Mucosa of descending colon (tissue), 3 donors: ENCODE measurements at regions not wholly inside any gene's neighbourhood (a gene's known extent, or its start where the extent isn't known, plus 50 kb on each side); places are given as distances from the start of the nearest gene placed in this dataset.

Source experiments
- ATAC-seq: fragments of 200-7000 bp; cut with Tn5 transposase; one replicate; pipeline ENCODE4 v1.9.1; 2020; ENCODE audit warnings: mild to moderate bottlenecking, moderate library complexity
- DNase-seq, 3 donors: peaks; one replicate each; pipeline ENCODE4 v3.0.0-alpha.2; 2020
- H3K36me3 ChIP-seq: fragments of 200-600 bp; one replicate; pipeline ENCODE4 v1.8.0; 2021; ENCODE audit warnings: low read depth, mild to moderate bottlenecking
- H3K4me1 ChIP-seq: fragments of 200-600 bp; one replicate; pipeline ENCODE4 v1.8.0; 2021; ENCODE audit warnings: low read depth, mild to moderate bottlenecking
- H3K4me3 ChIP-seq: fragments of 200-600 bp; one replicate; pipeline ENCODE4 v1.8.0; 2021; ENCODE audit warnings: mild to moderate bottlenecking
- H3K9me3 ChIP-seq: fragments of 200-600 bp; one replicate; pipeline ENCODE4 v1.8.0; 2021; ENCODE audit warnings: mild to moderate bottlenecking
- intact Hi-C, 2 donors: fragments of 100-400 bp; cut with DNase I in 1 of 2; cut with micrococcal nuclease in 1 of 2; formaldehyde crosslinking; loops; one replicate each; pipeline versions ENCODE4 v1.11.0 to v1.11.1; 2022; cut with DNase I, micrococcal nuclease
- TF ChIP-seq, protein P1 (sequence below): fragments of 200-600 bp; IDR thresholded peaks from one replicate; pipeline ENCODE4 v1.8.0; 2022; ENCODE audit warnings: antibody characterized with exemption, mild to moderate bottlenecking
- donor health status: DM: no; HTN: no; CAD: no; lungs with moderate emphysema.
- donor health status: DM: no; HTN: no; CAD: no.
- donor health status: DM: no; HTN: yes; CAD: no.

DNA sequence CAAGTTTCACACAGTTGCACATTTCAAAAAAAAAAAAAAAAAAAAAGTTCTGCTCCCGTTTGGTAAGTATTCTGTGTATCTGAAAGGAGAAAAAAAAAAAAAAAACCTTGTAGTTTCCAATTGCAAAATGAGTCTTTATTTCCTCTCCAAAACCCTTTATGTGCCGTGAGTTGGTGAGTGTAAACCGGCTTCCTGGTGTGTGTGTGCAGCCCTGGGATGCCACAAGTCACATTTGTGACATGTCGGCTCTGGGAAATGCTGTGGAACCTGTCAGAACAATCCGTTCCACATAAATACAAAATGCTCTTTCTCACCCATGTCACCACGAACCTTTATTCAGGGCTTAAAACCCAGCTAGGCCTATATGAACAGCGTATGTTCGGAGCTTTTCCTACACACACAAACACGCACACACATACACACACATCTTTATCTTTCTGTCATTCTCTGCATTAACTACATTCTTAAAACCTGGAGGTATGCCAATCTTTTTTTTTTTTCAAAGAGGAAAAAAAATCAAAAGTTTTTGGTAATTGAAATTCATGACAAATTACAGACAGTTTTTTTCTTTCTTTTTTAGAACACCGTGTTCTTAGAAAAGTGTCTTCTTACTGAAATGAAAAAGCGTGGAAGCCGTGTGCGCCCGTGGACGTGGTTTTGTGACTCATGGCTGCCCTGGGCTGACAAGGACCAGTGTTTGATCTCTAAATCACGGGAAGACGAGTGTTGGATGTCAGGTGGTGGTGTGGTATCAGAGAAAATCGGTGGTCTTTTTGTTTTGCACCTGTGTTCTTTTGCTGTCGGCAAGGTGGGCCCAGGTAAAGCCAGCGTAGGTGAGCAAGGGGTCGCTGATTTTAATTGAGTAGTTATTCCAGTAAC is 612.0 kb downstream of the VRK1 start:
- no peaks in the 10 kb centered on the region for H3K9me3 ChIP-seq
- intact Hi-C loops, result no loop called here
- DNase-seq (no peak), ATAC-seq (no peak)
- H3K4me3 ChIP-seq, result no peak overlapping the region
- no peaks in the 10 kb centered on the region for H3K36me3 ChIP-seq
- H3K4me1 ChIP-seq, result peaks cover 2% of the 10 kb centered on the region
- TF ChIP-seq, protein P1, sequence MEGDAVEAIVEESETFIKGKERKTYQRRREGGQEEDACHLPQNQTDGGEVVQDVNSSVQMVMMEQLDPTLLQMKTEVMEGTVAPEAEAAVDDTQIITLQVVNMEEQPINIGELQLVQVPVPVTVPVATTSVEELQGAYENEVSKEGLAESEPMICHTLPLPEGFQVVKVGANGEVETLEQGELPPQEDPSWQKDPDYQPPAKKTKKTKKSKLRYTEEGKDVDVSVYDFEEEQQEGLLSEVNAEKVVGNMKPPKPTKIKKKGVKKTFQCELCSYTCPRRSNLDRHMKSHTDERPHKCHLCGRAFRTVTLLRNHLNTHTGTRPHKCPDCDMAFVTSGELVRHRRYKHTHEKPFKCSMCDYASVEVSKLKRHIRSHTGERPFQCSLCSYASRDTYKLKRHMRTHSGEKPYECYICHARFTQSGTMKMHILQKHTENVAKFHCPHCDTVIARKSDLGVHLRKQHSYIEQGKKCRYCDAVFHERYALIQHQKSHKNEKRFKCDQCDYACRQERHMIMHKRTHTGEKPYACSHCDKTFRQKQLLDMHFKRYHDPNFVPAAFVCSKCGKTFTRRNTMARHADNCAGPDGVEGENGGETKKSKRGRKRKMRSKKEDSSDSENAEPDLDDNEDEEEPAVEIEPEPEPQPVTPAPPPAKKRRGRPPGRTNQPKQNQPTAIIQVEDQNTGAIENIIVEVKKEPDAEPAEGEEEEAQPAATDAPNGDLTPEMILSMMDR, result no peak

DNA sequence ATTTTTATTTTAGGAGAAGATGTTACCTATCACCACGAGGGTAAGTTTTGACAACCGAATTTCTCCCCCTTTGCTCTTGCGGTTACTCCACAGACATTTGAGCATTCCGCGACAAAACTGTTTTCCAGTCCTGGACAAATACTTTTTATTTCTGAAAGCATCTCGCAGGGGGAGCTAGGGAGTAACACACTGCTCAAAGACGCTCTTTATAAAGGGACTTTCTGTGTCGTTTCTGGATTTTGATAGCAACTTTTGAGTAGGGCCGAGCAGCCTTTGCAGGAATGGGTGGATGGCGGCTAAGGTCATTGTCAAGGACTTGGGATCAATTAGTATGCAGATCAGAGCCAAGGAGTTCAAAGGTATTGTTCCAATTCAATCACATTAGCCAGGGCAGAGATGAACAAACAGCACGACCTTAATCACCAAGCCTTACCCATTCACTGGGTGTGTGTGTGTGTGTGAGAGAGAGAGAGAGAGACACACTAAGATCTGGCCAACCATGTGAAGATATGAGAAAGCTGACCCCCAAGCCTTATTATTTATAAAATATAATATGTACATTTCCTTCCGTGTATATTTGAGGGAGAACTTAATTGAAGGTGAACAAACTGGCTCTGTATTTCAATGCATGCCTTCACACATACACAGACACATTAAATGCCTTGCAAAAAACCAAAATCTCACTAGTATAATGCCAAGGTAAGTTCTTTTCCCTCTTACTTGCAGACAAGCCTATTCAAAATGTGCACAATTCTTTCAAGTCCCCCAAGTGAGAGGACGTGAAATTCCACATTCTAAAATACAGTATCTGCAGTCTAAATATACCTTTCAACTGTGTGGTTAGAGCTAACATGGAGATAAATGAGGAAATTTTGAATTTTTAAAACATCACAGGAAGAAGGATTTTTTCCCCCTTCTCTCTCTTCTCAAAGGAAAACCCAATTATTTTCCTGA is 613.8 kb downstream of the VRK1 start:
- TF ChIP-seq, protein P1, result no peak
- no peaks in the 10 kb centered on the region for H3K9me3 ChIP-seq
- DNase-seq (no peak), ATAC-seq (no peak)
- H3K36me3 ChIP-seq, result no peaks in the 10 kb centered on the region
- intact Hi-C loops, result no loop called here
- no peak overlapping the region for H3K4me3 ChIP-seq
- peaks cover 2% of the 10 kb centered on the region for H3K4me1 ChIP-seq

DNA sequence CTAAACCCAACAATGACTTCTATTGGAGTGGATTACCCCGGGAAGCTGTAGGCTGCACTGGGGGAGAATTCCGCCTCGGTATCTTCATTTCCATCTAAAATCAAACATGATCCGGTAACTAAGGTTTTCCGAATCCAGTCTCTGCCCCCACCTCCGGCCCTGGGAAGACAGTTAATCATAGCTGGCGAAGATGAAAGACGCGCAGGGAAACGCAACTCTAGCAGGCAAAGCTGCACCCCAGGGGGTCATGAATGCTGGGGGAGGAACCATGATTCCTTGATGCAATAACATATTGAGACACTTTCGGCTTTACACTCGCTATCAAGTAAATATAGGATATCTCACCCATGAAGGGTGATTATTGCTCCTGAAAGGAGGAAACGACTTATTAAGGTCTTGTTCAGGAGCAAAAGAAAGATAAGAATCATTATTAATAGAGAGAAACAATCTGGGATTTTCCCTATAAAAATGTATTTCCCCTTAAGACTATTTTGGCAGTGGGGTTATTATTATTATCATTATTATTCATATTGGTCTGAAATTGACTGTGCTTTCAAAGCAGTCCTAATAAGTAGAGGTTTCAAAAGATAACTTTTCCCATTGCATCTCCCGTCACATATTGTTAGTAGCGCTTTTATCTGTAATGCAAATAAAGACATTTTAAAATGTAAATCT is 614.9 kb downstream of the VRK1 start:
- intact Hi-C loops, result no loop called here
- ATAC-seq (no peak), DNase-seq (no peak)

DNA sequence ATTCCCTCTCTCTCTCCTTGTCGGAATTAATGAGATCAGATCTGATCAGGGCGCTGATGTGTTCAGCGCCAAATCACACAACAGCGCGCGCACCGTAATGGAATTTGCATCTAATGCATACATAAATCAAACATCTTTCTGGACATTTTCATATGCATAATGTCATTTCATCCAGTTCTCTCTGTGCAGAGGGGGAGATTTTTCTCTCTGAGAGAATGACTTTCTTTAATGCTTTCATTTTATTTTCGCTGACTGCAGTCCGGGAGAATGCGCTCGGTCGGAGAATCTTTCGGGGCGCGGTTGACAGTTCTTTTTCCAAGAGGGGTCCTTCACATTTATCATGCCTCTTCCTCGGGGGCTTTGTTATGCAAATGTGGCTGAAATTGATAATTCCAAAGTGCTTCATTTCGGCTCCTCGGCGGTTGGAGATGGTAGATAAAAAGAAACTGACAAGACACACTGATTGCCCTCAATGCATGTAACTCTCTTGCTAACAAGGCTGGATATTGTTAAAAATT is 615.9 kb downstream of the VRK1 start:
- TF ChIP-seq, protein P1, result no peak
- intact Hi-C loops, result no loop called here
- no peak for ATAC-seq
- Histone ChIP-seq H3K9me3 (no peaks in the 10 kb centered on the region), H3K4me1 (peaks cover 2% of the 10 kb centered on the region), H3K4me3 (no peak overlapping the region), H3K36me3 (no peaks in the 10 kb centered on the region)
- no peak for DNase-seq

More for the DNA sequence above, 614.9 kb downstream of the VRK1 start:
- Histone ChIP-seq H3K36me3 (no peaks in the 10 kb centered on the region), H3K4me3 (no peak overlapping the region), H3K4me1 (peaks cover 2% of the 10 kb centered on the region), H3K9me3 (no peaks in the 10 kb centered on the region)
- TF ChIP-seq, protein P1, result no peak

DNA sequence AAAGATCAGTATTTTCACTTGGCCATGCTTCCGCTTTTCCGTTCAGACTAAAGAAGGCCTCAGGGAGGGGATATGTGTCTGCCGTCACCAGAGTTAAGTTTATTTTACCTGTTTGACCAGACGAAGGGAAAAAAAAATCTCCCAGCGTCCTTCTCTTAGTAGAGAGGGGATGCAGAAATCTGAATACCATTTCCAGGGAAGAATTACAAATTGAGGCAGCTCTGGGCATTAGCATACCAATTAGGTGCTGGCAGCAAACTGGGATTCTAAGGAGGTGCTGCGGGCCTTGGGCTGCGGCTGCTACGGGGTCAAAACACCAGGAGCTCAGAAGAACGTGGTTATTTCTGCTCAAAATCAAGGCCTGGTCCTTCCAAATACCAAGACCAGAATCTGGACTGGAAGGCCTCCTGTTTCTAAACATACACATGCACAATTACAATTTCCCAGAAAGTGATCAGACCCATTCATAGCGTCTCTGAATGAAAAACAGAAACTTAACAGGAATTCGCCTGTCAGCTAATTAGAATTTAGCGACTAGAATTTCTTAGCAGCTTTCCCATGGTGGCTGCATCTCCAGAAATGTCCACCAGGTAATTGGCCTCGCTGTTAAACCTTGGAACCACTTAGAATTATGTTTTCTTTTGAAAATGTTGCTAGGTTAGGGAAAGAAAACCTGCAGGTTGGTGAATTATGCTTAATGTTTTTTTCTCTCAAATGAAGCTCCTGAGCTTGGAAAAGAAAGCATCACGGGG is 617.0 kb downstream of the VRK1 start:
- intact Hi-C loops, result no loop called here
- H3K4me3 ChIP-seq, result no peak overlapping the region
- H3K4me1 ChIP-seq, result no peaks in the 10 kb centered on the region
- ATAC-seq (no peak), DNase-seq (no peak)
- TF ChIP-seq, protein P1, result no peak
- no peaks in the 10 kb centered on the region for H3K9me3 ChIP-seq
- no peaks in the 10 kb centered on the region for H3K36me3 ChIP-seq
